GM12873 (cell line): ENCODE measurements at regions not wholly inside any gene's neighbourhood (a gene's known extent, or its start where the extent isn't known, plus 50 kb on each side); places are given as distances from the start of the nearest gene placed in this dataset.

ENCODE experiments used
- TF ChIP-seq, protein P1 (sequence below): IDR thresholded peaks from 2 replicates; pipeline ENCODE4 v1.5.1; 2012; ENCODE audit warnings: low read depth, mild to moderate bottlenecking, moderate library complexity, low read length, control low read depth; ENCODE audit not compliant: insufficient read depth; ENCODE audit errors: missing control alignments

DNA sequence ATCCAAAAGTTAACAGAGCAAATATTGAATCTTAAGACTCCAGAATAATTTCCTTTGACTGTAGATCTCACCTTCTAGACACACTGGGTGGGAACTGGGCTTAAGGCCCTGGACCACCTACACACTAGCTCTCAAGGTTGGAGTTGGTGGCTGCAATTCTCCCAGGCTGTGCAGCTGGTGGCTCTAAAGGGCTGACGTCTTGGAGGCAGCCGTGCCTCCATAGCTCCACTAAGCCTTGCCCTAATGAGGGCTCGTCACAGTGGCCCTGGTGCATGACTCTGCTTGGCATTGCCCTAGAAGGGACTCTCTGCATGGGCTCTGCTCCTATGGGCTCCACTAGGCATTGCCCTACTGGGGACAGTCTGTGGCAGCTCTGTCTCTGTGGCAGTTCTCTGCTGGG lies 1005.2 kb downstream of the CCSER2 start:
- TF ChIP-seq, protein P1, sequence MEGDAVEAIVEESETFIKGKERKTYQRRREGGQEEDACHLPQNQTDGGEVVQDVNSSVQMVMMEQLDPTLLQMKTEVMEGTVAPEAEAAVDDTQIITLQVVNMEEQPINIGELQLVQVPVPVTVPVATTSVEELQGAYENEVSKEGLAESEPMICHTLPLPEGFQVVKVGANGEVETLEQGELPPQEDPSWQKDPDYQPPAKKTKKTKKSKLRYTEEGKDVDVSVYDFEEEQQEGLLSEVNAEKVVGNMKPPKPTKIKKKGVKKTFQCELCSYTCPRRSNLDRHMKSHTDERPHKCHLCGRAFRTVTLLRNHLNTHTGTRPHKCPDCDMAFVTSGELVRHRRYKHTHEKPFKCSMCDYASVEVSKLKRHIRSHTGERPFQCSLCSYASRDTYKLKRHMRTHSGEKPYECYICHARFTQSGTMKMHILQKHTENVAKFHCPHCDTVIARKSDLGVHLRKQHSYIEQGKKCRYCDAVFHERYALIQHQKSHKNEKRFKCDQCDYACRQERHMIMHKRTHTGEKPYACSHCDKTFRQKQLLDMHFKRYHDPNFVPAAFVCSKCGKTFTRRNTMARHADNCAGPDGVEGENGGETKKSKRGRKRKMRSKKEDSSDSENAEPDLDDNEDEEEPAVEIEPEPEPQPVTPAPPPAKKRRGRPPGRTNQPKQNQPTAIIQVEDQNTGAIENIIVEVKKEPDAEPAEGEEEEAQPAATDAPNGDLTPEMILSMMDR: no peak

DNA sequence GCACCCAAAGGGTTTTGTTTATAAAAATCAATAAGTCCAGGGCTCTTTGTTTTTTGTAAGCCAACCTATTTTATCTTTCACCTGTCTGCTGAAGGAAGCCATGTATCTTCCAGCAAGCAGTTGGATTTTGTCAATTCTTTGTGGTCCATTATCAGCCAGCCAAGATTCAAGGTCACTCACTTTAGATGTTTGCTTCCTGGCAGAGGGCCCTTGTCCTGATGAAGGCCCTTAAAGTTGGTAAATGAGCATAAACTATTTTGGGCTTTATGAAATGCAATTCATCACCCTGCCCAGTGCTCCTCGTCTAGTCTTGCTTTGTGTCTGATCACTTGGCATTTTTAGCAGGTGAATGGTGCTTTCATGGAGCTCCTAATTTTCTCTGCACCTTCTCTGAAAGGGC lies 1004.2 kb downstream of the GRID1 start:
- TF ChIP-seq, protein P1: no peak

DNA sequence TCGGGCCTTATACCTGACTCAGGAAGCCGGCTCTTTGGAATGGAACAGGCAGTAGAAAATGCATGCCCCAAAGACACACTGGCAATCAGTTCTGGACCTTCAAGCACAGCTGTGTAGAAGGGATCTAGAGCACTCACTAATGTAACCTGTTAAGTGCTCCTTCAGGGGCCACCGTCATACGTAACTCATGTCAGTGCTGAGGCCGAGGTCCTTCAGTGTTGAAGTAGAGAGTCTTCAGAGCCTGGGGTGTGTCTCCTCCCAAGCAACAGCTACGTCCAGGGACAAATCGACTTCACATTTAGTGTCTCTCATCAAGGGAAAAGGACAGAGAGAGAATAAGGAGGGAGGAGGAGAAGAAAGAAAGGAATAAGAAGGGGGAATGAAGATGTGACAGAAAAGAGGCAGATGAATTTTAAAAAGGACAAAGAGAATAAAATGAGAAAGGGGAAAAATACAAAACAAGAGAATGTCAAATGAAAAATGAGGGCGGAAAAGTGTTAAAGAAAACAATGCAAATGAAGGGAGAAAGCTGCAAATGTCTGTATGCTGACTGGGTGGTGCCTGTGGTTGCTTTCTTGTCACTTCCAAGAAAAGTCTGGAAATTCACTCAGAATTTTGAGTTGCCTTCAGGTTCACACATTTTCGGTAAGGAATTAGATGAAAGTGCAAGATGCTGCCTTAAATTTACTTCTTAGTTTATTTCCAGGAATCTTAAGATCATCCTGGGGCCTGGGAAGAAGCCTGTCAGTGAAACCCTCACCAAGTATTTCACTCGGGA lies 989.4 kb downstream of the GRID1 start:
- TF ChIP-seq, protein P1: no peak

DNA sequence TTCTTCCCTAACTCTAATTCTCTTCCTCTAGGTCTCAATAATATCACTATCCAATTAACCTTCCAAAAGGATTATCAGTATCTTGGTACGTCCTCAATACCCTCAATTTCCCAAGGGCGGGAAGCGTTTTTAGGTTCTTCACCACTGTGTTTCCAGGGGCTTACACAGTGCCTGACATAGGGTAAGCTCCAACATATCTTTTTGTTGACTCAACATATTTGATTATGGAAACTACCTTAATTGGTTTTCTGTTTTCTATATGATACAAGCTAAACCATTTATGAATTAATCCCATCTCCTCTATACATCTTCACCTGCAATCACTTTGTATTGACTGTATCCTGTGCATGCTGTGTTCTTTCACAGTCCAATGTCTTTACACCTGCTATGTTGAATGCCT lies 987.3 kb downstream of the GRID1 start:
- TF ChIP-seq, protein P1: no peak

DNA sequence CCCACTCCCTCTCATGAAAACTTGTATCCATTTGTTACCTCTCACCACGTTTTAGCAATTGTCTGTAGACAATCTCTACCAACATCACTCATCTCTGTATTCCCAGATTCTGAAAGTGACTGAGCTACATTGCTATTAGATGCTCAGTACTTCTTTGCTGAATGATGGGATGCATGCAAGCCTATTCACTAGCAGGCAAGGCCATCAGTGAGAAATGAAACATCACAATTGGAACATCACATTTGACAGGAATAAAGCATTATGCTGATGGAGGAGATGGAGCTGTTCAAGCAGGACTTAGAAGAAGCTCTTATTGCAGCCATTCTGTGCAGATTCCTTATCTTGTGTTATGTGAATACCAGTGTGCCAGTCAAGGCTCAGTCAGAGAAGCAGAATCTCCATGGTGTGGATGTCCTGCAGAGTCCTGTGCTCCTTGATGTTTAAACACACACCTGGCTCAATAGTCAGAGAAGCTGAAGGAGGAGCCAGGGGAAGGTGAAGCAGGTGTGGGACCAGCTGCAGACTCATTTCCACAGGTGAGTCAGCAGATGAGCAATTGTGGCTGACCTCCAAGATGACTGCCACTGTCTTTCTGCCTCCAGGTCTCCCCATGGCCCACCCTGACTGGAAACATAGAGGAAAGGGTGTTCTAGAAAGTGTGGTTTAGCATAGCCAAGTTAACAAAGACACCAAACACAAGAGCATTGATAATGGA lies 965.5 kb downstream of the GRID1 start:
- TF ChIP-seq, protein P1: no peak

DNA sequence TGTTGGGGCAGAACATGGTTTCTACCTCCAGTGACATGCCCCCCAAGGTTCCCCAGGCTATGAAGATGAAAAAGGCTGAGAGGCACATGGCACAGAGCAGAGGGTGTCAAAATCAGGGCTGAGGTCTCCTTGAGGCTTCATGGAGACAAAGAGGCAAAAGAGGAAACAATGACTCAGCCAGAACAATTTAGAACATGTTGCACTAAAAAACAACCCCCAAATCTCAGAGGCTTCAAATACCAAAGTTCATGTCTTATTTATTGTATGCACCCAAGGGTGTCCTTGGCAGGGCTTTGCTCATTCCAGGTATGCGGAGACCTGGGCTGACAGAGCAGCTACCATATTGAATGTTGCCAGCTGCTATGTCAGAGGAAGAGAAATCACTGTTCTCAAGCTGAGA lies 964.1 kb downstream of the GRID1 start:
- TF ChIP-seq, protein P1: no peak

DNA sequence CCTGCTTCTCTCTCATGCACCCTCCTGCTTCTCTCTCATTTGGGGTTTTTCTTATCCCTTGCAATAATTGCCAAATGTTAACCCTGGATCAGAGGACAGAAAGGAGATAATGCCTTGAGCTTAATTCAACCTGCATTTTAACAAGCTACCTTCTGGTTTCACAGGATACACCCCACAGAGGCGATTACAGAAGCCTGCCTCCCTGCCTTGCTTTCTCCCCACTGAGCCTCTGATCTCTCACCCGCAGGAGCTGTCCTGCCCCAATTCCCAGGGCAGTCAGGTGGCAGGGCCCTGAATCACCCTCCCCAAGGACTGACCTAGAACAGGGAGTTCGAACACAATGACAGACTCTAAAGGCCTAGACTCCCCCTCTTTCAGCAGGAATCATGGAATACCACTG lies 959.5 kb downstream of the GRID1 start:
- TF ChIP-seq, protein P1: no peak
